GM21717 (cell line): ENCODE measurements at regions not wholly inside any gene's neighbourhood (a gene's known extent, or its start where the extent isn't known, plus 50 kb on each side); places are given as distances from the start of the nearest gene placed in this dataset.

Source experiments
- ATAC-seq: cut with Tn5 transposase; IDR thresholded peaks from one replicate; pipeline ENCODE4 v1.9.1; 2021; ENCODE audit warnings: mild to moderate bottlenecking, moderate library complexity; ENCODE audit not compliant: unreplicated experiment

DNA sequence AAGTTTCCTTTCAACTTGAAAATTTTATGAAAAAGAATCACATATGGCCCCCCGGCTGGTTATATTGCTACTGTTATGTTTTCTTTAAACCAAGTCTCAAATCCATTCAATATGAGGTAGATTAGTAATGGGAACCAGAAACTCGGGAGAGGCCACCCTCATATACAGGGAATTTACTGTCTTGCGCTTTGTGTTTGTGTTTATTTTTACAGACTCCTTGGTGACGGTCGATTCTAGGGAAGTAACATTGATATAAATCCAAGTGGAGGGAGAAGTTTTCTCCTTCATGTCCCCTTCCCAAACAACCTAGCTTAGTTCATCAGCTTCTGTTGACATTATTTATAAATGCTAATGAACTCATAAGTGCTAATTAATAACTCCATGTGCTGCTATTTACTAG, 163.5 kb upstream of the LMO4 start:
- ATAC-seq, result no peak

DNA sequence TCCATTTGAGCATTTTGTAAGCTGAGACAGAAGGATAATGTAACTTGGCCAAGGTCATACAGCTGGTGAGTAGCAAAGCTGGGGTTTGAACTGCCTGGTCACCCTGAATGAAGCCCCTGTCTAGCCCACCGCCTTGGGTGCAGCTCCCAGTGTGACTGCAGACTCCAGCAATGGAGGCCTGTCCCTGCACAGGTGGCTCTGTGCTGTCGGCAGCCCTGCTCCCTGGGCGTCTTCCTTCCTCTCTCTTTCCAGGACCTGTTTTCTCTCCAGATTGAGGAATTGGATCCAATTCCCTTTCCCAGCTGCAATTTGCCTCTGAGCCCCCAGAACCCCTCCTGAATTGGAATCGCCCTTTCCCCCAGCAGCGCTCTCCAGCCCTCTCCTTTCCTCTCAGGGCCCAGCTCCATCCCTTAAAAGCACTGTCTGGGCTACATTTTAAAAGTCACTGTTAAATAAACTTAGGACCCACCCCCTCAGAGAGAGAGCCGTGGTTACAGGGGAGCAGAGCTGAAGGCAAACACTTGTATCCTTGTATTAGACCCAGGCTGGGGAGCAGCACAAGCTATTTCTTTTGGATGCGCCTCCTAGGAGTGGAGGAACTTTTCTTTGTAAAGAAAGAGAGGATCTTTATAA, 161.4 kb upstream of the LMO4 start:
- no peak for ATAC-seq

- ATAC-seq, result no peak
Observed at GRCh38 chr1:87167848-87168525, 160.7 kb upstream of the LMO4 start.

- ATAC-seq, result no peak
Observed at GRCh38 chr1:87169263-87169910, 159.3 kb upstream of the LMO4 start.

- ATAC-seq, result no peak
Observed at GRCh38 chr1:87170157-87170556, 158.5 kb upstream of the LMO4 start.

GRCh38 chr1:87170931-87171598, 157.6 kb upstream of the LMO4 start:
- ATAC-seq, result no peak

DNA sequence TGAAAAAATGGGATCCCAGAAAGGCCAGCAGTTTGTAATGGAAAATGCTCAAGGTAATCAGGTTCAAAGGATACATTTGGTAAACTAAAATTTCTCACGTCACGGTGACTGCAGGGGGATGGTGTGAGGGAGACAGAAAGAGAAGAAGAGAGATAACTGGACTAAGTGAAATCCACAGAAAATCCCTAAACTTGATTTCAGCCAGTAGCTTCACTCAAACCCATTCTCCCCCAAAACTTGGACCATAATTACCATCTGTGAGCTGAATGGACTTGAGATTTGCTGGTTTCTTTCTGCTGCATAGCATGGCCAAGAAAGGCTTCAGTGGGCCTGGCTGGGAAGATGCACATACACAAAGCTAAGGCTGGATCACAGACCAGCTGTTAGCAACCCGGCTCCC, 155.4 kb upstream of the LMO4 start:
- ATAC-seq, result no peak

DNA sequence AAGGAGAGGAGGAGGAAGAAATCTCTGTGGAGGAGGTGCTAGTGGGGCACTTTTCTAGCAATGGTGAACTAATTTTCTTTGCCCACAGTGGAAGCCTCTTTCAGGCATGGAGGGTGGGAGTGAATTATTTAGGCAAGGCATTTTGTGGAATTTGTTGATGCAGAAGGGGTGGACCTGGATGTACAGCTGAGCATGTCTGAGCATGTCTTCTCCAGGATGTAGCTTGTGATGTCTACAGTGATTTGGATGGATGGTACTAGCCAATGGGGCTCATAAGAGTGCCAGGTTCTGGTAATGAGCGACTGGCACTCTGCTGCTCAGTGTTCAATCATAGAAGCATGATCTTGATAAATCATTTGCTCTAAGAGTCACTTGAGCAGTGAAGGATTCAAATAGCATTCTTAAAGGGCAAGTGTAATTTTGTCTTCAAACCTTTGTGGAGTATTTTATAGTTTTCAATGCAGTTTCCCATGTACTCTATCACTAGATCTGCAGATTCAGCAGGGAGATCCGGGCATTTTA, 153.9 kb upstream of the LMO4 start:
- no peak for ATAC-seq

DNA sequence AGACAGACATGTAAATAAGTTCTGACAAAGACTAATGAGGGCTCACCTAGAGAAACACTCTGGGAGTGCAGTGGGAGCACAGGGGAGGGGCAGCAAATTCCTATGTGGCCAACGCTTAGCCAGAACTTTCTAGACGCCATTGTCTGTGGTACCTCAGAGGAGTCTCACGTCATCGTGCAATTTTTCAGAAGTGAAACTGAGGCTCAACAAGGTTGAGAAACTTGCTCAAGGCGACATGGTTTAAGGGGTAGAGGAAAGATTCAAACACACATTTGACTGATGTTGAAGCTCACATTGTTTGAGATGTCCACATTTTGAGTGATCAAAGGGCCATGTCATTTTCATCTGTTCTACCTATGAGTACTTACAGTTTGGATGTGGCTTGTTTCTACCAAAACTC, 152.6 kb upstream of the LMO4 start:
- ATAC-seq, result no peak

GRCh38 chr1:87176514-87176913, 152.2 kb upstream of the LMO4 start:
- ATAC-seq, result no peak

DNA sequence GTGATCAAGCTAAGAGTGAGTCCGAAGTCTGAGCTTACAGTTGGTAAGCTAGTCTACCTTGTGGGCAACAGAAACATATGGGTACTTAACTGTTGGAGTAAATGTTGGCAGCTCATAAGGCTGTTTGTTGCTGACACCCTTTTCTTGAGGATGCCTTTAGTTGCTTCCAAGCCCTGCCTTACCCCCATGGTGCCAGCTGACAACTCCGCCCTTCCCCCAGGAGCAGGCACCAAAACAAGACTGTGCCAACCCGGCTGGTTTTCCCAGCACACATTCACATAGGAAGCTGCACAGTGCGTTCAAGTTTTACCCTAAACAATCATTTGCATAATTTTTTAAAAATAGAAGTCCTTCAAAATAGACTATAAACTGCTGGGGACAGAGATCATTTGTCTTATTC, 150.2 kb upstream of the LMO4 start:
- no peak for ATAC-seq

- no peak for ATAC-seq
Observed at GRCh38 chr1:87179076-87179810, 149.4 kb upstream of the LMO4 start.

DNA sequence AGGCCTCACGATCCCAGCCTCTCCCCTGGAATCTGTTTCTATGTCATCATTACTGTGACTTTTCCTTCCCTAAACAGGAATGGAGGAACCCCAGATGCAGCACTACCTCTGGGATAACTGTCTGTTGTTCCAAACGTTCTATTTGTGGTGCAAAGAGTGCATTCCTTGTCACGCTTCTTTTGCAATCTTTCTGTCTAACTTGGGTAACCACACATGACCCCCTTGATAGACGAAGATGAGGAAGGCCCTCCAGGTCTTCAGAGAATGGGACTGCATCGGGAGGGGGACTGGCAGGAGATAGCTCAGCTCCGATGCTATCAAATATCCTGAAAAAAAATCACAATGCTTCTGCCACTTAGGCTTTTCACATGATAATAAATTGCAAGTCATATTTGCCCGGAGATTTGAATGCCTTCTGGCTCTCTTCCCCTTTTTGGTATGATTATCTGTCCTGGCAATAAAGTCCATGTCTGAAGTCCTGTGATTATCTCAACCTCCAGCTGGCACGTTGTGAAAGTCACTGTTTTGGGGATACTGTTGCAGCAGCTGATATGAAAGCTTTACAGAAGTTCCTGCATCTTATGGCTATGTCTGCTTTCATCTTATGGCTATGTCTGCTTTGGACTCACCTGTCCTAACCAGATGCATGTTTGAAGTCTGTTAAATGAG, 148.7 kb upstream of the LMO4 start:
- no peak for ATAC-seq

DNA sequence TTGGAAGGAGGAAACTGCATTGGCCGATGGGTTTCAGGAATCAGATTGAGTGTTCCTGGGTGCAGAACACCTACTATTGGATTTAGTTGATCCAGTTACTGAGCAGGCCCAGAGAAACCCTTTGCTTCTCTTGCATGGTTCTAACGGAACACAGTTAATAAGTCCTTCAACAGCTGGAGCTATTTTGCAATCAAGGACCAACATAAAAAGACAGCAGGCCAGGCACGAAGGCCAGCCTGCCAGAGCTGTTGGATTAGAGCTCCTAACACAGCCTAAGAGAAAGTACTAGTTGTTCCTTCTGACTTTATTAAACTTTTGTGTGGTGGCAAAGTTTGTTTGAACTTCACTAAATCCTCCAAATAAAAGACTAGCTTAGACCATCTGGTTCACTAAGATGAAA, 148.0 kb upstream of the LMO4 start:
- ATAC-seq, result no peak

DNA sequence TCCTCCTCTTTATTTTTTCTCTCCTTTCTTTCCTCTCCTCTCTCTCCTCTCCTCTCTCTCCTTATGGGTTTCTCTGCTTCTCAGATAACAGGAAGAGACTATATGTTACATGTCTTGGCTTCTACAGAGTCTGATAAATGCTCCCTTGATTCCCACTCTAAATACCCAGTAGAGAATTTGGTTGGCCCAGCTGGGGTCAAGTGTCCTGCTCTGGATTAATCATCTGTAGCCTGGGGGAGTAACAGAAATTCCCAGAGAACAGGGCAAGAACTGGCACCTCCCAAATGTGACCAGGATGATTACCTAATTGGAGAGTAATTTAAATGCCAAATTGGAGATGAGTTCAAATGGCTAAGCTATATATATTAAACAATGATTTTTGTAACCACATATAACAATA, 146.1 kb upstream of the LMO4 start:
- ATAC-seq, result no peak

DNA sequence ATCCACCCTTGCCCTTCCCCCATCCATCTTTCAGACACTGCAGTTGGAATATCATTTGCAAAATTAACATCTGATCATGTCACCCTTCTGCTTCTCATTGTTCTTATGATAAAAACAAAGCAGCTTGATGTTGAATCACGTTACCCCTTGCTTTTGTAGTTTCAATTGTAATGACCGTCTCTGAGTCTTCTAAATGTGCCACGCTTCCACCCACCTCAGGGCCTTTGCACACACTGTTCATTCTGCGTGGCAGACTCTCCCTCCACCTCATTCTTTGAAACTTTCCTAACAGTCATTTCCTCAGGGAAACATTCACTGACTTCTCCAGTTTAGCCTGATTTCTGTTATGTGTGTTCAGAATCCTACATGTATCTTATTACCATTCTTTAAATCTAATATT, 143.6 kb upstream of the LMO4 start:
- ATAC-seq, result no peak

- ATAC-seq, result no peak
Observed at GRCh38 chr1:87186346-87186745, 142.3 kb upstream of the LMO4 start.

DNA sequence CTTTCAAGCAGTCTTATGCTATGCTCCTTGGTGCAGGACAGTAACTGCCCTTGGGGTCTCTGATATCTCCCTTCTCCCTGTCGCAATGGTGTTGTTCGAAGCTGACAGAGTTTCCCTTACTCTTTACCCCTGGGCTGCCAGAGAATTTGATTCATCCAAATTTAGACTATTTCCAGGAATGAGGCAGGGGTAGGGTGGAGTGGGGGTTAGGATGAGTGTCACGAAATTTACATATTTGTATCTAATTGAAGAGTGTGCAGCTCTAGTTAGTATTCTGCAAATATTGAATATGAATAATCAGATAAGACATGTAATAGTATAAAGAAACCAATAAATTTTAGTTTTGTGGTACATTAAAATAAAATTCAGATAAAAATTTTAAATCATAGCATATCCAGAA, 140.0 kb upstream of the LMO4 start:
- no peak for ATAC-seq

- ATAC-seq, result no peak
Observed at GRCh38 chr1:87190402-87190801, 138.3 kb upstream of the LMO4 start.

DNA sequence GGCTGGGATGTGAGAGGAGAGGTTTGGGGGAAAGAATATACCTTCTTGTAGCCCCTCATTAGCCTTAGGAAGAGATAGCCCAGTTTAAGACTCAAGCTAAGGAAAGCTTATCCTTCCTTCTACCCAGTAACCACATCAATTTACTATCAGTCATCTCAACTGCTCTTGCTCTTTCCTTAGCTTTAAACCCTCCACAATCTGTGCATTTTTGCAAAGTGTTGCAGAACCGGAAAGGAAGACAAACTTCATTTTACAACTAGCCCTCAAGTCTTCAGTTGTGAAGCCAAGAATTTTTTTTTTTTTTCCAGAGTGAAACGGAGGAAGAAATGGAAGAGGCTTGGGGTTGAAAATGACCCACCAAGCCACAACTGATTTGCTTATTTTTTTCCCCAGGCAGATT, 137.0 kb upstream of the LMO4 start:
- no peak for ATAC-seq
